PC-9 (cell line): ENCODE measurements at regions not wholly inside any gene's neighbourhood (a gene's known extent, or its start where the extent isn't known, plus 50 kb on each side); places are given as distances from the start of the nearest gene placed in this dataset.

Source experiments
- CTCF ChIP-seq: fragments of 200-600 bp; sonication (generic); conservative IDR thresholded peaks from 2 replicates; pipeline ENCODE4 v1.6.1; 2017; ENCODE audit warnings: mixed run types, antibody characterized with exemption, mild to moderate bottlenecking, moderate library complexity
- EZH2 ChIP-seq: fragments of 200-600 bp; sonication (generic); IDR thresholded peaks from 2 replicates; pipeline ENCODE4 v1.8.0; 2017; ENCODE audit warnings: antibody characterized with exemption, low read depth

- TF ChIP-seq CTCF = no peak
- no peak for TF ChIP-seq EZH2
These were observed 461.4 kb upstream of the ONECUT1 start for GRCh38 chr15:53251523-53251922.
